Breast epithelium (tissue), 3 donors: ENCODE measurements at regions not wholly inside any gene's neighbourhood (a gene's known extent, or its start where the extent isn't known, plus 50 kb on each side); places are given as distances from the start of the nearest gene placed in this dataset.

ENCODE experiments used
- POLR2A ChIP-seq: fragments of 450-650 bp; IDR thresholded peaks from one replicate; pipeline ENCODE4 v1.6.1; 2016; ENCODE audit warnings: antibody characterized with exemption, mild to moderate bottlenecking, moderate library complexity
- POLR2AphosphoS5 ChIP-seq, 3 donors: sonication (generic); formaldehyde crosslinking; IDR thresholded peaks; one replicate each; pipeline ENCODE4 v1.6.1; 2017; ENCODE audit warnings: antibody characterized with exemption in 3 of 3
- TF ChIP-seq, protein P1 (sequence below), 3 donors: fragments of 450-650 bp; IDR thresholded peaks; one replicate each; pipeline ENCODE4 v1.5.1; 2016 to 2017; ENCODE audit warnings: antibody characterized with exemption in 3 of 3, mild to moderate bottlenecking in 3 of 3, moderate library complexity in 3 of 3

DNA sequence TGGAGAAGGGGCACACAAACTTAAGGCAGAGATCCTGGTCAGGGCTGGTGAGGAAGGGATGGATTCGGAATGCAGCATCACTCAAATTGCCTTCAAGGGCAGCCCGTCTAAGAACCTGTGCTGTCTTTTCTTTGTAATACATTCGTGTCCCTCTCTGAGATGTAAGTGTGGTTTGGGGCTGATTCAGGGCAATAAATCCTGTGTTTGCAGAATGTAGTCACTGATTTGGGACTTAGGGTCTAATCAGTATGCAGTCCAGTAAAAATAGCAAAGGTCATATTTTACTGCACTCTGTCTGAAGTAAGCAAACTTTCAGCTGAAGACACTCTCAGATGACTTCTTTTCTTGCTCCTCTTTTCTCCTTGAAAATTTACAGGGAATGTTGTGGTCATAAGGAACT, 93.8 kb upstream of the C1QTNF9B start:
- TF ChIP-seq, protein P1, sequence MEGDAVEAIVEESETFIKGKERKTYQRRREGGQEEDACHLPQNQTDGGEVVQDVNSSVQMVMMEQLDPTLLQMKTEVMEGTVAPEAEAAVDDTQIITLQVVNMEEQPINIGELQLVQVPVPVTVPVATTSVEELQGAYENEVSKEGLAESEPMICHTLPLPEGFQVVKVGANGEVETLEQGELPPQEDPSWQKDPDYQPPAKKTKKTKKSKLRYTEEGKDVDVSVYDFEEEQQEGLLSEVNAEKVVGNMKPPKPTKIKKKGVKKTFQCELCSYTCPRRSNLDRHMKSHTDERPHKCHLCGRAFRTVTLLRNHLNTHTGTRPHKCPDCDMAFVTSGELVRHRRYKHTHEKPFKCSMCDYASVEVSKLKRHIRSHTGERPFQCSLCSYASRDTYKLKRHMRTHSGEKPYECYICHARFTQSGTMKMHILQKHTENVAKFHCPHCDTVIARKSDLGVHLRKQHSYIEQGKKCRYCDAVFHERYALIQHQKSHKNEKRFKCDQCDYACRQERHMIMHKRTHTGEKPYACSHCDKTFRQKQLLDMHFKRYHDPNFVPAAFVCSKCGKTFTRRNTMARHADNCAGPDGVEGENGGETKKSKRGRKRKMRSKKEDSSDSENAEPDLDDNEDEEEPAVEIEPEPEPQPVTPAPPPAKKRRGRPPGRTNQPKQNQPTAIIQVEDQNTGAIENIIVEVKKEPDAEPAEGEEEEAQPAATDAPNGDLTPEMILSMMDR (IDR thresholded peaks at IDR 0.05), result no peak
- no peak for TF ChIP-seq POLR2A
- no peak for TF ChIP-seq POLR2AphosphoS5 (IDR thresholded peaks at IDR 0.05)
